Left ventricle myocardium inferior (tissue), 1 donor: ENCODE measurements at regions not wholly inside any gene's neighbourhood (a gene's known extent, or its start where the extent isn't known, plus 50 kb on each side); places are given as distances from the start of the nearest gene placed in this dataset.

Experiments
- DNase-seq: peaks from one replicate; pipeline ENCODE4 v3.0.0-alpha.2; 2020
- H3K27ac ChIP-seq: fragments of 200-600 bp; replicated peaks from 2 replicates; pipeline ENCODE4 v1.8.0; 2021
- H3K27me3 ChIP-seq: fragments of 200-600 bp; 2 replicates; pipeline ENCODE4 v1.8.0; 2021; ENCODE audit warnings: low read depth
- H3K36me3 ChIP-seq: fragments of 200-600 bp; 2 replicates; pipeline ENCODE4 v1.8.0; 2021
- H3K4me1 ChIP-seq: fragments of 200-600 bp; 2 replicates; pipeline ENCODE4 v1.8.0; 2021
- H3K4me3 ChIP-seq: fragments of 200-600 bp; 2 replicates; pipeline ENCODE4 v1.8.0; 2021; ENCODE audit warnings: mild to moderate bottlenecking, moderate library complexity
- H3K9me3 ChIP-seq: fragments of 200-600 bp; replicated peaks from 2 replicates; pipeline ENCODE4 v1.8.0; 2021
- CTCF ChIP-seq: fragments of 200-600 bp; IDR thresholded peaks from 2 replicates; pipeline ENCODE4 v1.8.0; 2021; ENCODE audit warnings: antibody characterized with exemption, mild to moderate bottlenecking, borderline replicate concordance
- intact Hi-C: fragments of 100-400 bp; cut with micrococcal nuclease; formaldehyde crosslinking; loops from one replicate; pipeline ENCODE4 v1.11.0; 2022
- donor health status: DM: no; HTN: yes; CAD: no; lungs with severe emphysema.

GRCh38 chr1:116308276-116308675 lies 64.8 kb upstream of the ATP1A1 start:
- Histone ChIP-seq H3K4me1 (peaks cover 8% of the 10 kb centered on the region), H3K27ac (no peak overlapping the region), H3K4me3 (no peak overlapping the region), H3K36me3 (no peaks in the 10 kb centered on the region), H3K27me3 (no peaks in the 10 kb centered on the region), H3K9me3 (peaks cover 11% of the 10 kb centered on the region)
- DNase-seq, result no peak
- intact Hi-C loops, result no loop called here
- TF ChIP-seq CTCF, result no peak

- H3K36me3 ChIP-seq, result no peaks in the 10 kb centered on the region
- intact Hi-C loops, result no loop called here
These were observed 63.8 kb upstream of the ATP1A1 start for GRCh38 chr1:116309090-116309870.

GRCh38 chr1:116310180-116310579 lies 62.9 kb upstream of the ATP1A1 start:
- no peak overlapping the region for H3K4me3 ChIP-seq
- no peaks in the 10 kb centered on the region for H3K36me3 ChIP-seq
- TF ChIP-seq CTCF, result no peak
- peak overlapping the region; percentile 7 for H3K27ac ChIP-seq
- no peaks in the 10 kb centered on the region for H3K27me3 ChIP-seq
- H3K9me3 ChIP-seq, result no peaks in the 10 kb centered on the region
- intact Hi-C loops, result no loop called here
- DNase-seq, result no peak
- peaks cover 8% of the 10 kb centered on the region for H3K4me1 ChIP-seq

More at GRCh38 chr1:116309090-116309870, 63.8 kb upstream of the ATP1A1 start:
- Histone ChIP-seq H3K4me3 (no peak overlapping the region), H3K4me1 (peaks cover 8% of the 10 kb centered on the region), H3K9me3 (peaks cover 8% of the 10 kb centered on the region), H3K27ac (no peak overlapping the region), H3K27me3 (no peaks in the 10 kb centered on the region)
- TF ChIP-seq CTCF, result no peak
- no peak for DNase-seq

- Histone ChIP-seq H3K36me3 (no peaks in the 10 kb centered on the region), H3K4me1 (peaks cover 8% of the 10 kb centered on the region), H3K27me3 (no peaks in the 10 kb centered on the region), H3K4me3 (no peak overlapping the region), H3K9me3 (no peaks in the 10 kb centered on the region), H3K27ac (no peak overlapping the region)
- no peak for TF ChIP-seq CTCF
- intact Hi-C loops, result no loop called here
- DNase-seq, result no peak
These were observed 61.9 kb upstream of the ATP1A1 start for GRCh38 chr1:116311193-116311592.

GRCh38 chr1:116311756-116312680 lies 61.0 kb upstream of the ATP1A1 start:
- no peaks in the 10 kb centered on the region for H3K27me3 ChIP-seq
- no peaks in the 10 kb centered on the region for H3K9me3 ChIP-seq
- intact Hi-C loops, result no loop called here
- H3K36me3 ChIP-seq, result no peaks in the 10 kb centered on the region
- H3K4me1 ChIP-seq, result peaks cover 8% of the 10 kb centered on the region
- no peak for TF ChIP-seq CTCF
- H3K4me3 ChIP-seq, result no peak overlapping the region
- no peak overlapping the region for H3K27ac ChIP-seq
- DNase-seq, result no peak
